SK-N-SH (cell line): ENCODE measurements at regions not wholly inside any gene's neighbourhood (a gene's known extent, or its start where the extent isn't known, plus 50 kb on each side); places are given as distances from the start of the nearest gene placed in this dataset.

Source experiments
- CTCF ChIA-PET: fragments of 300-600, 350-600 bp; formaldehyde crosslinking; extraction: SDS; loops from one replicate; lab custom pipeline; 2021; lab: Yijun Ruan, JAX
- POLR2A ChIA-PET: fragments of 350-600 bp; sonication (Branson Sonifier 250); formaldehyde crosslinking; extraction: SDS; loops from one replicate; lab custom pipeline; 2020; ENCODE audit warnings: antibody characterized with exemption, inconsistent platforms; lab: Yijun Ruan, JAX
- DNase-seq: peaks from one replicate; pipeline ENCODE4 v3.0.0; 2012
- H2AFZ ChIP-seq: fragments of 200-600 bp; sonication (generic); 2 replicates; pipeline ENCODE4 v1.8.1; 2016; ENCODE audit warnings: antibody characterized with exemption, mild to moderate bottlenecking, low read depth
- H3F3A ChIP-seq: fragments of 200-600 bp; sonication (generic); replicated peaks from 2 replicates; pipeline ENCODE3; 2016; ENCODE audit warnings: antibody characterized with exemption, mild to moderate bottlenecking; ENCODE audit not compliant: insufficient read depth
- H3K27ac ChIP-seq, 2 experiments: fragments of 200-500 bp in 1 of 2; fragments of 200-600 bp in 1 of 2; sonication (Bioruptor generic) in 1 of 2; sonication (generic), shearing (Covaris generic) in 1 of 2; 2 replicates each; pipeline versions ENCODE4 v1.5.1 to v1.6.1; 2014 to 2016; ENCODE audit warnings: low read depth in 2 of 2, inconsistent platforms in 1 of 2, low read length in 1 of 2, mild to moderate bottlenecking in 1 of 2, mixed read lengths in 1 of 2
- H3K27me3 ChIP-seq: fragments of 200-600 bp; sonication (generic), shearing (Covaris generic); 2 replicates; pipeline ENCODE4 v1.6.1; 2016; ENCODE audit warnings: mixed run types; ENCODE audit not compliant: insufficient read depth
- H3K36me3 ChIP-seq, 2 experiments: fragments of 200-500 bp in 1 of 2; fragments of 200-600 bp in 1 of 2; sonication (Bioruptor generic) in 1 of 2; sonication (generic) in 1 of 2; replicated peaks in 1 of 2; 2 replicates each; pipeline versions ENCODE3 to v1.5.1; 2014 to 2016; ENCODE audit warnings: low read length in 1 of 2, mild to moderate bottlenecking in 1 of 2; ENCODE audit not compliant: insufficient read depth in 2 of 2, control insufficient read depth in 1 of 2
- H3K4me1 ChIP-seq, 2 experiments: fragments of 200-500 bp in 1 of 2; fragments of 200-600 bp in 1 of 2; sonication (Bioruptor generic) in 1 of 2; sonication (generic), shearing (Covaris generic) in 1 of 2; 2 replicates each; pipeline versions ENCODE4 v1.5.1 to v1.6.1; 2014 to 2016; ENCODE audit warnings: low read depth in 1 of 2, low read length in 1 of 2, mixed run types in 1 of 2; ENCODE audit not compliant: insufficient read depth in 2 of 2, control insufficient read depth in 1 of 2
- H3K4me2 ChIP-seq: fragments of 200-600 bp; sonication (generic), shearing (Covaris generic); 2 replicates; pipeline ENCODE4 v1.6.1; 2017; ENCODE audit warnings: mixed run types
- H3K4me3 ChIP-seq, 2 experiments: fragments of 200-500 bp in 1 of 2; fragments of 200-600 bp in 1 of 2; sonication (Bioruptor generic) in 1 of 2; sonication (generic), shearing (Covaris generic) in 1 of 2; 2 replicates each; pipeline versions ENCODE4 v1.5.1 to v1.8.1; 2014 to 2016; ENCODE audit warnings: low read depth in 2 of 2, inconsistent platforms in 1 of 2, low read length in 1 of 2, mild to moderate bottlenecking in 1 of 2, mixed read lengths in 1 of 2, moderate library complexity in 1 of 2
- H3K79me2 ChIP-seq: fragments of 200-600 bp; sonication (generic); 2 replicates; pipeline ENCODE4 v1.8.1; 2017; ENCODE audit warnings: mild to moderate bottlenecking; ENCODE audit not compliant: insufficient read depth
- H3K9ac ChIP-seq: fragments of 200-600 bp; sonication (generic); 2 replicates; pipeline ENCODE4 v1.6.1; 2017; ENCODE audit warnings: mixed run types
- H3K9me2 ChIP-seq: fragments of 200-600 bp; sonication (generic); 2 replicates; pipeline ENCODE4 v1.6.1; 2017; ENCODE audit warnings: mixed run types
- H3K9me3 ChIP-seq: fragments of 200-600 bp; sonication (generic); 2 replicates; pipeline ENCODE4 v1.6.1; 2017; ENCODE audit warnings: mixed run types, mild to moderate bottlenecking, moderate library complexity
- H4K20me1 ChIP-seq: fragments of 200-600 bp; sonication (generic); 2 replicates; pipeline ENCODE4 v1.6.1; 2017; ENCODE audit warnings: mild to moderate bottlenecking, mixed run types; ENCODE audit not compliant: insufficient read depth
- CHD2 ChIP-seq: fragments of 150-350 bp; IDR thresholded peaks from 2 replicates; pipeline ENCODE4 v1.6.1; 2018; ENCODE audit warnings: low read length; ENCODE audit not compliant: partially characterized antibody
- ELF1 ChIP-seq: IDR thresholded peaks from 2 replicates; pipeline ENCODE4 v1.4.0; 2012
- EP300 ChIP-seq, 2 experiments: IDR thresholded peaks; 2 replicates each; pipeline versions ENCODE4 v1.4.0 to v1.6.1; 2012; ENCODE audit warnings: borderline replicate concordance in 1 of 2, low read depth in 1 of 2, low read length in 1 of 2
- EZH2phosphoT487 ChIP-seq: fragments of 200-600 bp; sonication (generic); IDR thresholded peaks from 2 replicates; pipeline ENCODE4 v1.6.1; 2017; ENCODE audit warnings: low read depth, mixed run types, mild to moderate bottlenecking, antibody characterized with exemption, moderate library complexity, borderline replicate concordance
- FOSL2 ChIP-seq: IDR thresholded peaks from 2 replicates; pipeline ENCODE4 v1.4.0; 2012; ENCODE audit warnings: low read depth, mild to moderate bottlenecking, moderate library complexity, borderline replicate concordance
- FOXJ3 ChIP-seq: sonication (generic); formaldehyde crosslinking; IDR thresholded peaks from 2 replicates; pipeline ENCODE4 v1.5.1; 2020; ENCODE audit warnings: mild to moderate bottlenecking, missing genetic modification reagents
- MAX ChIP-seq: IDR thresholded peaks from 2 replicates; pipeline ENCODE4 v1.4.0; 2012; ENCODE audit warnings: low read depth
- MEF2A ChIP-seq: IDR thresholded peaks from 2 replicates; pipeline ENCODE4 v1.4.0; 2012; ENCODE audit warnings: low read depth, borderline replicate concordance
- MXI1 ChIP-seq: IDR thresholded peaks from 2 replicates; pipeline ENCODE4 v1.6.1; 2012; ENCODE audit warnings: mild to moderate bottlenecking, low read depth, low read length, improper control_type of control experiment
- NFIC ChIP-seq: IDR thresholded peaks from 2 replicates; pipeline ENCODE4 v1.4.0; 2012; ENCODE audit warnings: borderline replicate concordance
- POLR2AphosphoS5 ChIP-seq: IDR thresholded peaks from 2 replicates; pipeline ENCODE4 v1.6.1; 2012; ENCODE audit warnings: low read depth, low read length
- RAD21 ChIP-seq: IDR thresholded peaks from 2 replicates; pipeline ENCODE4 v1.6.1; 2012; ENCODE audit warnings: mild to moderate bottlenecking, low read length
- RCOR1 ChIP-seq: fragments of 150-350 bp; IDR thresholded peaks from 2 replicates; pipeline ENCODE4 v1.6.1; 2017; ENCODE audit warnings: antibody characterized with exemption, low read length
- RFX5 ChIP-seq: IDR thresholded peaks from 2 replicates; pipeline ENCODE4 v1.6.1; 2012; ENCODE audit warnings: mild to moderate bottlenecking, improper control_type of control experiment, low read length
- RXRA ChIP-seq: IDR thresholded peaks from 2 replicates; pipeline ENCODE4 v1.4.0; 2012; ENCODE audit warnings: low read depth, mild to moderate bottlenecking, borderline replicate concordance
- SIN3A ChIP-seq: IDR thresholded peaks from 2 replicates; pipeline ENCODE4 v1.6.1; 2012; ENCODE audit warnings: low read depth, mild to moderate bottlenecking, low read length, moderate library complexity, borderline replicate concordance
- TAF1 ChIP-seq: IDR thresholded peaks from 2 replicates; pipeline ENCODE4 v1.6.1; 2012; ENCODE audit warnings: low read depth, mild to moderate bottlenecking, low read length, moderate library complexity, borderline replicate concordance
- TEAD4 ChIP-seq: IDR thresholded peaks from 2 replicates; pipeline ENCODE4 v1.4.0; 2012; ENCODE audit warnings: mild to moderate bottlenecking, borderline replicate concordance; ENCODE audit not compliant: insufficient read depth
- USF1 ChIP-seq: IDR thresholded peaks from 2 replicates; pipeline ENCODE4 v1.4.0; 2012; ENCODE audit warnings: low read depth, borderline replicate concordance
- WGBS: methylation state at CpG from one replicate; pipeline ENCODE4 v1.1.6; 2017; ENCODE audit warnings: low lambda C conversion rate; 5-methylcytosine and 5-hydroxymethylcytosine counted together
- TF ChIP-seq, protein P1 (sequence below): IDR thresholded peaks from 2 replicates; pipeline ENCODE4 v1.4.0; 2012; ENCODE audit warnings: low read depth, borderline replicate concordance

DNA sequence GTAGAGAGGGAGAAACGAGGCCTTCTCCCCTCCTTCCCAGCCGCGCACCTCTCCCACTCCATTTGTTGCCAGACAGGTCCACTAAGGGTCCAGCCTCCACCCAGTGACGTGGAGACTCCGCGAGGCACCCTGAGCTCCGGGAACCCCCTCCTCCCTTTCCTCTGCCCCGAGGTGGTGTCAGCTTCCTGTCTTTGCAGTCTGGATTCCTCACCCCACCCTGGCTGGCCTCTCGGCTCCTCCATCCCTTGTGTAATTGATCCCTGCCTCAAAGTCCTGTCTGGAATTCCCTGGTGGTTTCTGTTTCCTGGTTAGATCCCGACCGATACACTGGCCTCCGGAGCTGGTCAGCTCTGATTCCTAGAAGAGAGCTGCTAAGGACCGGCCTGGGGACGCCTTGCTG is 105.9 kb upstream of the SCOC start:
- peaks cover 6% of the 10 kb centered on the region for H3F3A ChIP-seq
- H3K4me1 ChIP-seq = peaks cover 9 to 12% of the 10 kb centered on the region in 2 experiments; a peak in 2 of 4 replicates
- ChIA-PET POLR2A (no interaction called here), CTCF (interaction anchor here (1.1 to 2.0 kb wide), 3 partner anchors 14 to 114 kb away, joined by 3 to 8 read pairs (median 3); no protein-coding TSS in a partner anchor)
- WGBS = 79% methylated on average over 14 of the region's 14 CpGs
- no peaks in the 10 kb centered on the region for H4K20me1 ChIP-seq
- peak overlapping the region in 1 of 2 experiments; percentile 66; a peak in 3 of 4 replicates for H3K27ac ChIP-seq
- no peaks in the 10 kb centered on the region for H3K79me2 ChIP-seq
- H2AFZ ChIP-seq = peak overlapping the region; percentile 69
- no peaks in the 10 kb centered on the region for H3K36me3 ChIP-seq
- no peak for DNase-seq
- no peak for TF ChIP-seq USF1
- TF ChIP-seq EP300 (IDR thresholded peaks at IDR 0.05; ENCODE audit: borderline replicate concordance in 1 of 2, low read depth in 1 of 2, low read length in 1 of 2) = no peak
- no peak for TF ChIP-seq SIN3A
- TF ChIP-seq POLR2AphosphoS5 = no peak
- no peak for TF ChIP-seq FOXJ3 (CRISPR knock-in tag)
- no peak for TF ChIP-seq MXI1
- TF ChIP-seq MAX = no peak
- TF ChIP-seq MEF2A = no peak
- no peak for TF ChIP-seq TAF1
- no peak for TF ChIP-seq ELF1
- TF ChIP-seq FOSL2 = no peak
- no peak for TF ChIP-seq EZH2phosphoT487
- TF ChIP-seq RAD21 = no peak
- TF ChIP-seq CHD2 = no peak
- TF ChIP-seq RXRA = no peak
- no peak for TF ChIP-seq RCOR1
- TF ChIP-seq RFX5 = no peak
- no peak for TF ChIP-seq NFIC
- TF ChIP-seq, protein P1, sequence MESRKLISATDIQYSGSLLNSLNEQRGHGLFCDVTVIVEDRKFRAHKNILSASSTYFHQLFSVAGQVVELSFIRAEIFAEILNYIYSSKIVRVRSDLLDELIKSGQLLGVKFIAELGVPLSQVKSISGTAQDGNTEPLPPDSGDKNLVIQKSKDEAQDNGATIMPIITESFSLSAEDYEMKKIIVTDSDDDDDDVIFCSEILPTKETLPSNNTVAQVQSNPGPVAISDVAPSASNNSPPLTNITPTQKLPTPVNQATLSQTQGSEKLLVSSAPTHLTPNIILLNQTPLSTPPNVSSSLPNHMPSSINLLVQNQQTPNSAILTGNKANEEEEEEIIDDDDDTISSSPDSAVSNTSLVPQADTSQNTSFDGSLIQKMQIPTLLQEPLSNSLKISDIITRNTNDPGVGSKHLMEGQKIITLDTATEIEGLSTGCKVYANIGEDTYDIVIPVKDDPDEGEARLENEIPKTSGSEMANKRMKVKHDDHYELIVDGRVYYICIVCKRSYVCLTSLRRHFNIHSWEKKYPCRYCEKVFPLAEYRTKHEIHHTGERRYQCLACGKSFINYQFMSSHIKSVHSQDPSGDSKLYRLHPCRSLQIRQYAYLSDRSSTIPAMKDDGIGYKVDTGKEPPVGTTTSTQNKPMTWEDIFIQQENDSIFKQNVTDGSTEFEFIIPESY = no peak
- TF ChIP-seq TEAD4 = no peak
- H3K9ac ChIP-seq = no peak overlapping the region
- no peak overlapping the region for H3K4me3 ChIP-seq
- H3K9me3 ChIP-seq = no peaks in the 10 kb centered on the region
- no peaks in the 10 kb centered on the region for H3K9me2 ChIP-seq
- H3K4me2 ChIP-seq = peak overlapping the region; percentile 31; the same call in 1 of the 2 replicates
- no peaks in the 10 kb centered on the region for H3K27me3 ChIP-seq
